HepG2 (cell line): ENCODE measurements at regions not wholly inside any gene's neighbourhood (a gene's known extent, or its start where the extent isn't known, plus 50 kb on each side); places are given as distances from the start of the nearest gene placed in this dataset.
A peak's percentile ranks its signal among the peaks of the same experiment; 100 is the strongest.

Experiments used
- ASH2L ChIP-seq: fragments of 300-600, 200-600 bp; sonication (generic); IDR thresholded peaks from 2 replicates; pipeline ENCODE4 v1.7.0; 2017; ENCODE audit warnings: low read depth, mild to moderate bottlenecking, moderate library complexity, mixed read lengths, low read length; ENCODE audit not compliant: insufficient read length
- ATAD3A ChIP-seq: sonication (generic); formaldehyde crosslinking; IDR thresholded peaks from 2 replicates; pipeline ENCODE4 v1.4.0; 2020; ENCODE audit warnings: missing genetic modification reagents
- CENPBD1 ChIP-seq: sonication (generic); formaldehyde crosslinking; IDR thresholded peaks from 2 replicates; pipeline ENCODE4 v1.8.0; 2022; ENCODE audit warnings: missing genetic modification reagents, low read depth, mild to moderate bottlenecking, borderline replicate concordance
- ETV6 ChIP-seq: sonication (generic); formaldehyde crosslinking; conservative IDR thresholded peaks from 2 replicates; pipeline ENCODE4 v1.4.0; 2020; ENCODE audit warnings: missing genetic modification reagents
- KIAA2018 ChIP-seq: sonication (generic); formaldehyde crosslinking; IDR thresholded peaks from 2 replicates; pipeline ENCODE4 v1.5.0; 2020; ENCODE audit warnings: mild to moderate bottlenecking, missing genetic modification reagents, borderline replicate concordance
- ONECUT2 ChIP-seq: sonication (generic); formaldehyde crosslinking; IDR thresholded peaks from 2 replicates; pipeline ENCODE4 v1.4.0; 2020; ENCODE audit warnings: missing genetic modification reagents
- PRPF4 ChIP-seq: fragments of 200-400 bp; formaldehyde crosslinking; IDR thresholded peaks from 2 replicates; pipeline ENCODE4 v1.6.1; 2016; ENCODE audit warnings: low read length, low read depth; ENCODE audit not compliant: poor library complexity, severe bottlenecking
- RAD51 ChIP-seq: fragments of 450-650 bp; IDR thresholded peaks from 2 replicates; pipeline ENCODE4 v1.6.1; 2016; ENCODE audit warnings: borderline replicate concordance
- SYNCRIP ChIP-seq: fragments of 200-400 bp; formaldehyde crosslinking; IDR thresholded peaks from 2 replicates; pipeline ENCODE4 v1.6.1; 2018; ENCODE audit warnings: mild to moderate bottlenecking, low read depth, low read length; ENCODE audit not compliant: insufficient read depth
- TAF15 ChIP-seq: fragments of 200-400 bp; formaldehyde crosslinking; IDR thresholded peaks from one replicate; pipeline ENCODE4 v1.6.1; 2018; ENCODE audit warnings: mild to moderate bottlenecking, low read depth, low read length; ENCODE audit not compliant: poor library complexity, severe bottlenecking
- THRA ChIP-seq: sonication (generic); formaldehyde crosslinking; IDR thresholded peaks from 2 replicates; pipeline ENCODE4 v1.4.0; 2020; ENCODE audit warnings: missing genetic modification reagents, borderline replicate concordance
- ZBTB46 ChIP-seq: sonication (generic); formaldehyde crosslinking; IDR thresholded peaks from 2 replicates; pipeline ENCODE4 v1.4.0; 2020; ENCODE audit warnings: mild to moderate bottlenecking, missing genetic modification reagents, borderline replicate concordance
- ZFP37 ChIP-seq: sonication (generic); formaldehyde crosslinking; IDR thresholded peaks from 2 replicates; pipeline ENCODE4 v1.4.0; 2020; ENCODE audit warnings: missing genetic modification reagents, borderline replicate concordance
- ZFP62 ChIP-seq: sonication (generic); formaldehyde crosslinking; IDR thresholded peaks from 2 replicates; pipeline ENCODE4 v1.4.0; 2020; ENCODE audit warnings: missing genetic modification reagents
- ZNF138 ChIP-seq: sonication (generic); formaldehyde crosslinking; IDR thresholded peaks from 2 replicates; pipeline ENCODE4 v1.5.0; 2020; ENCODE audit warnings: mild to moderate bottlenecking, low read depth, missing genetic modification reagents
- ZNF232 ChIP-seq: sonication (generic); formaldehyde crosslinking; IDR thresholded peaks from 2 replicates; pipeline ENCODE4 v1.4.0; 2020; ENCODE audit warnings: missing genetic modification reagents, borderline replicate concordance
- ZNF780A ChIP-seq: sonication (generic); formaldehyde crosslinking; IDR thresholded peaks from 2 replicates; pipeline ENCODE4 v1.8.0; 2022; ENCODE audit warnings: mild to moderate bottlenecking, missing genetic modification reagents, moderate library complexity
- ZSCAN31 ChIP-seq: sonication (generic); formaldehyde crosslinking; IDR thresholded peaks from 2 replicates; pipeline ENCODE4 v1.5.0; 2020; ENCODE audit warnings: low read depth, mild to moderate bottlenecking, missing genetic modification reagents
- ZZZ3 ChIP-seq: sonication (generic); formaldehyde crosslinking; IDR thresholded peaks from 2 replicates; pipeline ENCODE4 v1.4.0; 2020; ENCODE audit warnings: missing genetic modification reagents, mild to moderate bottlenecking, borderline replicate concordance

GRCh38 chr6:21451546-21452013, 142.0 kb upstream of the SOX4 start (continued):
- no peak for TF ChIP-seq KIAA2018
- TF ChIP-seq TAF15 = no peak
- TF ChIP-seq ATAD3A = no peak
- no peak for TF ChIP-seq CENPBD1 (CRISPR knock-in tag)
- no peak for TF ChIP-seq ZFP62 (CRISPR knock-in tag)
- TF ChIP-seq ZSCAN31 (CRISPR knock-in tag) = no peak
- TF ChIP-seq ZNF232 (CRISPR knock-in tag) = no peak
- TF ChIP-seq PRPF4 = no peak
- no peak for TF ChIP-seq ZNF780A (CRISPR knock-in tag)
- no peak for TF ChIP-seq ZZZ3 (CRISPR knock-in tag)
- TF ChIP-seq THRA (CRISPR knock-in tag) = no peak; the same call in 1 of the 2 replicates
- TF ChIP-seq ONECUT2 = peak; percentile 93
- peak; percentile 73 for TF ChIP-seq ASH2L
- no peak for TF ChIP-seq ETV6 (CRISPR knock-in tag)
- no peak for TF ChIP-seq SYNCRIP
- no peak for TF ChIP-seq ZBTB46 (CRISPR knock-in tag)
- no peak for TF ChIP-seq ZNF138
- no peak for TF ChIP-seq ZFP37 (CRISPR knock-in tag)
- TF ChIP-seq RAD51 = no peak
